HepG2 (cell line): ENCODE measurements at regions not wholly inside any gene's neighbourhood (a gene's known extent, or its start where the extent isn't known, plus 50 kb on each side); places are given as distances from the start of the nearest gene placed in this dataset.

ENCODE experiments used
- FOXA1 ChIP-seq, 2 experiments: fragments of 450-650 bp in 1 of 2; sonication (generic) in 1 of 2; formaldehyde crosslinking in 1 of 2; IDR thresholded peaks; 2 replicates each; pipeline versions ENCODE4 v1.4.0 to v1.6.1; 2016 to 2020; ENCODE audit warnings: missing genetic modification reagents in 1 of 2
- MATR3 ChIP-seq: sonication (generic); formaldehyde crosslinking; IDR thresholded peaks from 2 replicates; pipeline ENCODE4 v1.4.0; 2020; ENCODE audit warnings: missing genetic modification reagents
- REST ChIP-seq, 2 experiments: IDR thresholded peaks; 2 replicates each; pipeline ENCODE4 v1.6.1; 2011 to 2012; ENCODE audit warnings: low read length in 2 of 2, borderline replicate concordance in 1 of 2, low read depth in 1 of 2, mild to moderate bottlenecking in 1 of 2, moderate library complexity in 1 of 2
- SUZ12 ChIP-seq: fragments of 150-350 bp; IDR thresholded peaks from 2 replicates; pipeline ENCODE4 v1.6.1; 2014; ENCODE audit warnings: low read depth, low read length
- THAP7 ChIP-seq: sonication (generic); formaldehyde crosslinking; IDR thresholded peaks from 2 replicates; pipeline ENCODE4 v1.8.1; 2023; ENCODE audit warnings: mild to moderate bottlenecking, missing genetic modification reagents
- ZBTB20 ChIP-seq: sonication (generic); formaldehyde crosslinking; IDR thresholded peaks from 2 replicates; pipeline ENCODE4 v1.8.1; 2023; ENCODE audit warnings: missing genetic modification reagents, low read depth, mild to moderate bottlenecking, borderline replicate concordance

- TF ChIP-seq MATR3 (no peak), SUZ12 (no peak), THAP7 (no peak), REST (IDR thresholded peaks at IDR 0.05; ENCODE audit: borderline replicate concordance in 1 of 2, low read depth in 1 of 2, low read length in 2 of 2) (no peak), FOXA1 (IDR thresholded peaks at IDR 0.05) (no peak), FOXA1 (CRISPR knock-in tag; IDR thresholded peaks at IDR 0.05) (no peak), ZBTB20 (no peak)
Observed at GRCh38 chr7:113379746-113380145, 261.4 kb upstream of the SMIM30 start.
